ENCODE measurements at regions not wholly inside any gene's neighbourhood (a gene's known extent, or its start where the extent isn't known, plus 50 kb on each side); places are given as distances from the start of the nearest gene placed in this dataset.

- Histone ChIP-seq H3K27ac (ENCODE audit: low read depth) (no peak overlapping the region), H3K9me2 (ENCODE audit: insufficient read depth) (peaks cover 5% of the 10 kb centered on the region; the same call in 1 of the 2 replicates), H4K20me1 (replicated peaks; ENCODE audit: insufficient read depth) (no peaks in the 10 kb centered on the region), H3K27me3 (ENCODE audit: insufficient read depth) (no peaks in the 10 kb centered on the region), H3F3A (replicated peaks; ENCODE audit: low read depth) (no peaks in the 10 kb centered on the region), H3K79me2 (replicated peaks; ENCODE audit: insufficient read depth) (no peaks in the 10 kb centered on the region), H3K4me3 (no peak overlapping the region), H3K4me2 (no peak overlapping the region), H2AFZ (no peak overlapping the region), H3K4me1 (ENCODE audit: insufficient read depth) (no peaks in the 10 kb centered on the region), H3K36me3 (ENCODE audit: insufficient read depth) (no peaks in the 10 kb centered on the region)
- H3K4me3 Mint-ChIP-seq: no peak overlapping the region
- H3K27ac Mint-ChIP-seq: no peak overlapping the region
- ATAC-seq (no peak), DNase-seq (ENCODE audit: low spot score) (no peak)
- H3K36me3 Mint-ChIP-seq (ENCODE audit: low read depth): no peaks in the 10 kb centered on the region
- no peaks in the 10 kb centered on the region for H3K27me3 Mint-ChIP-seq (ENCODE audit: insufficient read depth, low read depth, poor library complexity)
- H3K4me1 Mint-ChIP-seq: peaks cover 12% of the 10 kb centered on the region; the same call in 2 of the 3 replicates
- TF ChIP-seq ZNF331 (CRISPR knock-in tag; IDR thresholded peaks at IDR 0.05; ENCODE audit: low read depth) (no peak), NANOG (IDR thresholded peaks at IDR 0.05; ENCODE audit: borderline replicate concordance) (no peak), CTCF (conservative IDR thresholded peaks at IDR 0.05; ENCODE audit: low read depth in 2 of 2) (no peak), POLR2AphosphoS5 (IDR thresholded peaks at IDR 0.05; ENCODE audit: low read depth) (no peak)
- no peaks in the 10 kb centered on the region for H3K9me3 Mint-ChIP-seq
Measured at GRCh38 chr14:39847852-39848251, 415.6 kb upstream of the FBXO33 start.

GRCh38 chr14:39847194-39847593, 415.0 kb upstream of the FBXO33 start:
- Mint-ChIP-seq H3K4me1 (peaks cover 12% of the 10 kb centered on the region; the same call in 2 of the 3 replicates), H3K27me3 (ENCODE audit: insufficient read depth, low read depth, poor library complexity) (no peaks in the 10 kb centered on the region), H3K4me3 (no peak overlapping the region), H3K27ac (no peak overlapping the region), H3K36me3 (ENCODE audit: low read depth) (no peaks in the 10 kb centered on the region), H3K9me3 (no peaks in the 10 kb centered on the region)
- H3K4me1 ChIP-seq (ENCODE audit: insufficient read depth): no peaks in the 10 kb centered on the region
- DNase-seq (ENCODE audit: low spot score) (no peak), ATAC-seq (no peak)
- no peak overlapping the region for H3K4me2 ChIP-seq
- H2AFZ ChIP-seq: no peak overlapping the region
- H3K36me3 ChIP-seq (ENCODE audit: insufficient read depth): no peaks in the 10 kb centered on the region
- no peaks in the 10 kb centered on the region for H3K27me3 ChIP-seq (ENCODE audit: insufficient read depth)
- no peaks in the 10 kb centered on the region for H4K20me1 ChIP-seq (replicated peaks; ENCODE audit: insufficient read depth)
- H3K79me2 ChIP-seq (replicated peaks; ENCODE audit: insufficient read depth): no peaks in the 10 kb centered on the region
- peaks cover 5% of the 10 kb centered on the region; the same call in 1 of the 2 replicates for H3K9me2 ChIP-seq (ENCODE audit: insufficient read depth)
- no peak overlapping the region for H3K4me3 ChIP-seq
- H3F3A ChIP-seq (replicated peaks; ENCODE audit: low read depth): no peaks in the 10 kb centered on the region
- TF ChIP-seq EZH2 (IDR thresholded peaks at IDR 0.05; ENCODE audit: low read depth, unreplicated experiment): no peak
- no peak overlapping the region for H3K27ac ChIP-seq (ENCODE audit: low read depth)

GRCh38 chr14:39843881-39844280, 411.6 kb upstream of the FBXO33 start:
- H3K4me3 ChIP-seq: no peak overlapping the region

More at GRCh38 chr14:39843881-39844280, 411.6 kb upstream of the FBXO33 start:
- DNase-seq (ENCODE audit: low spot score) (no peak), ATAC-seq (no peak)
- Mint-ChIP-seq H3K4me1 (peaks cover 2% of the 10 kb centered on the region; the same call in 2 of the 3 replicates), H3K9me3 (no peaks in the 10 kb centered on the region), H3K4me3 (no peak overlapping the region), H3K27me3 (ENCODE audit: insufficient read depth, low read depth, poor library complexity) (no peaks in the 10 kb centered on the region), H3K36me3 (ENCODE audit: low read depth) (no peaks in the 10 kb centered on the region), H3K27ac (no peak overlapping the region)
- Histone ChIP-seq H3K4me2 (no peak overlapping the region), H3K27me3 (ENCODE audit: insufficient read depth) (no peaks in the 10 kb centered on the region), H4K20me1 (replicated peaks; ENCODE audit: insufficient read depth) (no peaks in the 10 kb centered on the region), H2AFZ (no peak overlapping the region), H3F3A (replicated peaks; ENCODE audit: low read depth) (no peaks in the 10 kb centered on the region), H3K9me2 (ENCODE audit: insufficient read depth) (peaks cover 5% of the 10 kb centered on the region; the same call in 1 of the 2 replicates), H3K27ac (ENCODE audit: low read depth) (no peak overlapping the region), H3K36me3 (ENCODE audit: insufficient read depth) (no peaks in the 10 kb centered on the region), H3K4me1 (ENCODE audit: insufficient read depth) (no peaks in the 10 kb centered on the region), H3K79me2 (replicated peaks; ENCODE audit: insufficient read depth) (no peaks in the 10 kb centered on the region)
- TF ChIP-seq CTCF (conservative IDR thresholded peaks at IDR 0.05; ENCODE audit: low read depth in 2 of 2): no peak
- no peak for TF ChIP-seq ZNF331 (CRISPR knock-in tag; IDR thresholded peaks at IDR 0.05; ENCODE audit: low read depth)
- TF ChIP-seq EZH2phosphoT487 (IDR thresholded peaks at IDR 0.05; ENCODE audit: unreplicated experiment): no peak
- TF ChIP-seq EZH2 (IDR thresholded peaks at IDR 0.05; ENCODE audit: low read depth, unreplicated experiment): no peak
- no peak for TF ChIP-seq REST (IDR thresholded peaks at IDR 0.05; ENCODE audit: unreplicated experiment)
- no peak for TF ChIP-seq NANOG (IDR thresholded peaks at IDR 0.05; ENCODE audit: borderline replicate concordance)
- TF ChIP-seq JUNB (IDR thresholded peaks at IDR 0.05; ENCODE audit: unreplicated experiment): no peak
- no peak for TF ChIP-seq POLR2AphosphoS5 (IDR thresholded peaks at IDR 0.05; ENCODE audit: low read depth)
- TF ChIP-seq CREB1 (CRISPR knock-in tag; IDR thresholded peaks at IDR 0.05; ENCODE audit: low read depth): no peak
- TF ChIP-seq ETS1 (IDR thresholded peaks at IDR 0.05): no peak

Data from GM23338 (cell line).